A549 (cell line): ENCODE measurements at regions not wholly inside any gene's neighbourhood (a gene's known extent, or its start where the extent isn't known, plus 50 kb on each side); places are given as distances from the start of the nearest gene placed in this dataset.

ENCODE experiments used
- ATAC-seq, 2 experiments: fragments of 200-7000 bp in 1 of 2; fragments of >200 bp in 1 of 2; cut with Nextera tagmentation in 1 of 2; cut with Tn5 transposase in 1 of 2; 3 replicates each; pipeline versions ENCODE4 v1.8.0 to v1.9.1; 2018 to 2020; ENCODE audit warnings: mild to moderate bottlenecking in 1 of 2, moderate library complexity in 1 of 2
- CTCF ChIA-PET: fragments of 300-600 bp; sonication (Branson Sonifier 250); formaldehyde crosslinking; extraction: SDS; loops from one replicate; lab custom pipeline; 2021; ENCODE audit warnings: antibody characterized with exemption, inconsistent platforms; lab: Yijun Ruan, JAX
- POLR2A ChIA-PET: fragments of 350-600 bp; formaldehyde crosslinking; extraction: SDS; loops from one replicate; lab custom pipeline; 2021; ENCODE audit warnings: antibody characterized with exemption, inconsistent platforms; lab: Yijun Ruan, JAX
- DNase-seq, 2 experiments: peaks; one replicate each; pipeline versions ENCODE4 v3.0.0 to v3.0.0-alpha.2; 2011 to 2016; ENCODE audit warnings: low read depth in 1 of 2, low spot score in 1 of 2
- FAIRE-seq: peaks from 2 replicates; lab custom pipeline; 2011; peaks lifted over from hg19 to GRCh38; lab: Jason Lieb, UNC
- H3K27ac ChIP-seq, 2 experiments: fragments of >200 bp; sonication (Bioruptor Twin); formaldehyde crosslinking; 3 replicates each; pipeline ENCODE4 v1.5.1; 2016 to 2017
- H3K4me1 ChIP-seq: fragments of >200 bp; sonication (Bioruptor Twin); formaldehyde crosslinking; 3 replicates; pipeline ENCODE4 v1.6.1; 2016
- H3K4me2 ChIP-seq: fragments of >200 bp; sonication (Bioruptor Twin); formaldehyde crosslinking; 3 replicates; pipeline ENCODE4 v1.6.1; 2016
- H3K4me3 ChIP-seq: fragments of >200 bp; sonication (Bioruptor Twin); formaldehyde crosslinking; 3 replicates; pipeline ENCODE4 v1.5.1; 2016
- H3K9me3 ChIP-seq: fragments of >200 bp; sonication (Bioruptor Twin); formaldehyde crosslinking; 3 replicates; pipeline ENCODE4 v1.6.1; 2016
- CBX2 ChIP-seq: fragments of 200-600 bp; sonication (generic); IDR thresholded peaks from 2 replicates; pipeline ENCODE4 v1.6.1; 2016; ENCODE audit warnings: low read depth, mild to moderate bottlenecking, borderline replicate concordance
- CBX8 ChIP-seq: fragments of 200-600 bp; sonication (generic); IDR thresholded peaks from 2 replicates; pipeline ENCODE4 v1.6.1; 2016
- CEBPB ChIP-seq, 2 experiments: fragments of >200 bp in 1 of 2; sonication (Bioruptor Twin) in 1 of 2; formaldehyde crosslinking in 1 of 2; IDR thresholded peaks; 2 replicates each; pipeline ENCODE4 v1.6.1; 2012 to 2016
- EHF ChIP-seq: fragments of 250-450 bp; sonication (Bioruptor Pico); IDR thresholded peaks from 2 replicates; pipeline ENCODE4 v1.5.0; 2020; ENCODE audit warnings: mild to moderate bottlenecking
- EHMT2 ChIP-seq: fragments of 200-600 bp; sonication (generic); IDR thresholded peaks from 2 replicates; pipeline ENCODE4 v1.6.1; 2016; ENCODE audit warnings: antibody characterized with exemption, low read depth, mild to moderate bottlenecking, moderate library complexity
- FOSB ChIP-seq: fragments of 250-450 bp; sonication (Bioruptor Pico); IDR thresholded peaks from 2 replicates; pipeline ENCODE4 v1.5.0; 2020; ENCODE audit warnings: mild to moderate bottlenecking, moderate library complexity
- FOSL2 ChIP-seq, 2 experiments: fragments of 450-650 bp in 1 of 2; fragments of >200 bp in 1 of 2; sonication (Bioruptor Twin) in 1 of 2; formaldehyde crosslinking; IDR thresholded peaks; 2 replicates each; pipeline versions ENCODE4 v1.5.0 to v1.6.1; 2016 to 2020; ENCODE audit warnings: mild to moderate bottlenecking in 1 of 2, moderate library complexity in 1 of 2
- GATA3 ChIP-seq: IDR thresholded peaks from 2 replicates; pipeline ENCODE4 v1.6.1; 2012; ENCODE audit warnings: borderline replicate concordance
- HDAC2 ChIP-seq: fragments of 200-600 bp; sonication (generic); IDR thresholded peaks from 2 replicates; pipeline ENCODE4 v1.6.1; 2016
- HOXB5 ChIP-seq: fragments of 250-450 bp; sonication (Bioruptor Pico); IDR thresholded peaks from 2 replicates; pipeline ENCODE4 v1.5.0; 2020; ENCODE audit warnings: mild to moderate bottlenecking, moderate library complexity
- JUNB ChIP-seq: fragments of >200 bp; sonication (Bioruptor Twin); formaldehyde crosslinking; IDR thresholded peaks from 2 replicates; pipeline ENCODE4 v1.6.1; 2016
- MYC ChIP-seq: IDR thresholded peaks from 2 replicates; pipeline ENCODE4 v1.6.1; 2012; ENCODE audit warnings: mild to moderate bottlenecking, inconsistent platforms, low read length, improper control_type of control experiment, borderline replicate concordance
- PHF8 ChIP-seq: fragments of 200-600 bp; sonication (generic); IDR thresholded peaks from 2 replicates; pipeline ENCODE4 v1.6.1; 2016; ENCODE audit warnings: low read depth, mild to moderate bottlenecking, antibody characterized with exemption, moderate library complexity, borderline replicate concordance
- POLR2AphosphoS2 ChIP-seq: conservative IDR thresholded peaks from 2 replicates; pipeline ENCODE4 v1.6.1; 2012; ENCODE audit warnings: low read length, improper control_type of control experiment, inconsistent platforms
- RAD21 ChIP-seq, 2 experiments: fragments of >200 bp in 1 of 2; sonication (Bioruptor Twin) in 1 of 2; formaldehyde crosslinking in 1 of 2; IDR thresholded peaks in 1 of 2; conservative IDR thresholded peaks in 1 of 2; 2 replicates in 1 of 2; 3 replicates in 1 of 2; pipeline ENCODE4 v1.6.1; 2012 to 2018; ENCODE audit warnings: inconsistent platforms in 1 of 2
- RFX5 ChIP-seq: fragments of 450-650 bp; IDR thresholded peaks from 2 replicates; pipeline ENCODE4 v1.7.1; 2014; ENCODE audit warnings: antibody characterized with exemption, mild to moderate bottlenecking, moderate library complexity
- TFCP2L1 ChIP-seq: fragments of 250-450 bp; sonication (Bioruptor Pico); IDR thresholded peaks from 2 replicates; pipeline ENCODE4 v1.5.0; 2021; ENCODE audit warnings: mild to moderate bottlenecking
- ZFP36 ChIP-seq: fragments of 450-650 bp; IDR thresholded peaks from 2 replicates; pipeline ENCODE4 v1.6.1; 2014; ENCODE audit warnings: borderline replicate concordance; ENCODE audit not compliant: partially characterized antibody
- WGBS: methylation state at CpG from one replicate; pipeline ENCODE4 v1.1.6; 2017; ENCODE audit errors: missing lambda C conversion rate; 5-methylcytosine and 5-hydroxymethylcytosine counted together
- TF ChIP-seq, protein P1 (sequence below): fragments of >200 bp; sonication (Bioruptor Twin); formaldehyde crosslinking; IDR thresholded peaks from 2 replicates; pipeline ENCODE4 v1.6.1; 2016
- TF ChIP-seq, protein P2 (sequence below): fragments of 150-350 bp; IDR thresholded peaks from 2 replicates; pipeline ENCODE4 v1.6.1; 2014; ENCODE audit warnings: low read depth, mild to moderate bottlenecking, low read length
- TF ChIP-seq, protein P3 (sequence below): IDR thresholded peaks from 2 replicates; pipeline ENCODE4 v1.6.1; 2012

DNA sequence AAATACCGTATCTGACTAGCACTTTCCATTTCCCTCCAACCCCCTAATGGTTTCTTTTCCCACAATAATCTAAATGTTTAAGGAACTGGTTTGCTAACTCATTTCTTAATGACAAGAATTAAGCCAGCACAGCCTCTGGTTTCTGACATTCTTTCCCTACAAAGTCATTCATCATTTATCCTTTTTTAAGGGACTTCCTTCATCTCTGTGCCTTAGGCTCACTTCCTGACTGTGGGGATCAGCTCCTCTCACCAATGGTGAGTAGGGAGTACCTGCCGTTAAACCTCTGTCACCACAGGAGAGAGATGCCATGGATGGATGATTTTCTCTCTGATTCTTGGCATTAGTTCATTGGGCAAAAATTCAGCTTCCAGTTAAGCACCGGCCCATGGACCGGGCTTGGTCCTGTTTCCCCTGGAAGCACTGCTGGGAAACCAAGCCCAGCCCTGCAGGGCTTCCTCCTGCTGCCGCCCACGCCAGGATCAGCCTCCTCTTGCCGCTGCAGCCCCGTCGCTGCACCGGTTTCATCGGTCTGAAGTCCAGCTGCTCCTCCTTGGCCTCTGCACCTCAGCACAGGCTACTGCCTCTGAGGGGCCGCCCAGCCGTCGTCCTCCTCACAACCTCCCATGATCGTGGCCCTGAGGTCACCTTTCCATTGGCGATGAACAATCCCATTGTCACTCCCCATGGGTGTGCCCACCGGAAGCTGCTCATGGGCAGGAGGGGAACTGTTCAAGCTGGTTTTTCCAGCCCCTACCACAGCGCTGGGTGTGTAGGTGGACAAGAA, 64.0 kb upstream of the ZNF516 start:
- no peak overlapping the region for H3K27ac ChIP-seq
- DNase-seq, result no peak
- no peak for FAIRE-seq
- no peak for ATAC-seq
- H3K4me3 ChIP-seq, result no peak overlapping the region
- TF ChIP-seq, protein P1, sequence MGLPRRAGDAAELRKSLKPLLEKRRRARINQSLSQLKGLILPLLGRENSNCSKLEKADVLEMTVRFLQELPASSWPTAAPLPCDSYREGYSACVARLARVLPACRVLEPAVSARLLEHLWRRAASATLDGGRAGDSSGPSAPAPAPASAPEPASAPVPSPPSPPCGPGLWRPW, result no peak
- TF ChIP-seq HDAC2 (no peak), FOSL2 (IDR thresholded peaks at IDR 0.05) (no peak), FOSL2 (CRISPR knock-in tag; IDR thresholded peaks at IDR 0.05) (no peak)
- H3K4me1 ChIP-seq, result no peaks in the 10 kb centered on the region; the same call in 1 of the 3 replicates
- ChIA-PET CTCF (interaction anchor here (0.9 to 1.5 kb wide), 2 partner anchors 13 to 151 kb away, joined by 3 read pairs; no protein-coding TSS in a partner anchor), POLR2A (no interaction called here)
- 76% methylated on average over 12 of the region's 18 CpGs for WGBS
- H3K4me2 ChIP-seq, result no peak overlapping the region
- no peaks in the 10 kb centered on the region; the same call in 2 of the 3 replicates for H3K9me3 ChIP-seq

DNA sequence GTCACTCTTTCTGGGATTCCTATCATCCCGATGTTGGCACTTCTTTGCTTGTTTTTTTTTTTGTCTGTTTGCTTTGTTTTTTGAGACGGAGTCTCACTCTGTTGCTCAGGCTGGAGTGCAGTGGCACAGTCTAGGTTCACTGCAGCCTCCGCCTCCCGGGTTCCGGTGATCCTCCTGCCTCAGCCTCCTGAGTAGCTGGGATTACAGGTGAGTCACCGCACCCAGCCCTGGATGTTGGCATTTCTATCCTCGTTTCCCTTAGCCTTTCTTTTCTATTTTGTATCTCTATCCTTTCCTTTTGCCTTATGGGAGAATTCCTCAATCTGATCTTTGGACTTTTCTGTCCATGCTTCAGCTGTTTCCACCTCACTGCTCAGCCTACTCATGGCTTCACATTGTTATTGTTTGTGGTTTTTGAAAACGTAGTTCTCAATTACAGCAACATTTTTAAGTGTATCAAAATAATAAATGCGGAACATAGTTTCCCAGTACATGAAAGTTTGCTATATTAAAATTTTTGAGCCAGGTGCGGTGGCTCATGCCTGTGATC, 62.1 kb upstream of the ZNF516 start:
- ATAC-seq (no peak), DNase-seq (no peak), FAIRE-seq (no peak)
- Histone ChIP-seq H3K27ac (no peak overlapping the region), H3K4me3 (no peak overlapping the region), H3K4me1 (no peaks in the 10 kb centered on the region), H3K9me3 (no peaks in the 10 kb centered on the region), H3K4me2 (no peak overlapping the region)
- no peak for TF ChIP-seq PHF8
- 60% methylated on average over 10 of the region's 10 CpGs for WGBS
- ChIA-PET POLR2A (no interaction called here), CTCF (interaction anchor here (1.6 kb wide), 1 partner anchor 26 kb away, joined by 4 read pairs; no protein-coding TSS in a partner anchor)

DNA sequence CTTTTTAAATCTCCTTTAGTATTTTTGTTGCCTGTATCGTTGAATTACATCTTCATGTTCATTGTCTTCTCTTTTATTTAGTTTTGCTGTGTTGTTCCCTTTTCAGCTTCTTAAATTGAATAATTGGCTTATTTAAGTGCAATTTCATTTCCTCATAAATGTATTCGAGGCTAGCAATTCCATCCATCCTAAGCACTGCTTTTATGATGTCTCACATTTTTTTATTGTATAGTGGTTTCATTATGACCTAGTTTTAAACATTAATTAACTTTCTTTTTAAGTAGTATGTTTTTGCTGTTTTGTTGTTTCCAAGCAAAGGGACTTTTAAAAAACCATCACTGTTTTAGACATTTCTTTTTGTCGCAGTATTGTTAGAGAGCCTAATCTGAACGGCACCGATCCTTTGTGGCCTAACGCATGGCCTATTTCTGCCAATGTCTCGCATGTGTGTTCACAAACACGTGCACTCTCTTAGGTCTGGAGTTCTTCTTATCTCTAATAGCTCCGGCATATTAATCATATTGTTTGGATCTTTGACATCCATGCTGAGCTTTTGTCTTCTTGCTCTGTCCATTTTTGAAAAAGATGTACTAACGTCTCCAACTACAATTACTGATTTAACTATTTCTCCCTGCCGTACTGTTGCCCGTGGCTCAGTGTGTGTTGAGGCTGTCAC, 59.6 kb upstream of the ZNF516 start:
- Histone ChIP-seq H3K4me2 (no peak overlapping the region), H3K4me1 (no peaks in the 10 kb centered on the region), H3K4me3 (no peak overlapping the region), H3K9me3 (no peaks in the 10 kb centered on the region), H3K27ac (no peak overlapping the region)
- ATAC-seq (no peak), FAIRE-seq (no peak), DNase-seq (no peak)
- 75% methylated on average over 12 of the region's 12 CpGs for WGBS
- ChIA-PET CTCF (interaction anchor here (0.7 kb wide), 1 partner anchor 11 kb away, joined by 3 read pairs; no protein-coding TSS in a partner anchor), POLR2A (no interaction called here)
- TF ChIP-seq TFCP2L1 (CRISPR knock-in tag) (no peak), RAD21 (conservative IDR thresholded peaks at IDR 0.05 in 1 of 2, IDR thresholded peaks at IDR 0.05 in 1 of 2) (no peak), FOSB (CRISPR knock-in tag) (no peak), POLR2AphosphoS2 (no peak), HOXB5 (CRISPR knock-in tag) (no peak), MYC (no peak), CBX2 (no peak), EHMT2 (no peak), CBX8 (no peak), GATA3 (no peak), CEBPB (IDR thresholded peaks at IDR 0.05) (no peak), EHF (CRISPR knock-in tag) (no peak), JUNB (no peak), ZFP36 (no peak), RFX5 (no peak)
- TF ChIP-seq, protein P2, sequence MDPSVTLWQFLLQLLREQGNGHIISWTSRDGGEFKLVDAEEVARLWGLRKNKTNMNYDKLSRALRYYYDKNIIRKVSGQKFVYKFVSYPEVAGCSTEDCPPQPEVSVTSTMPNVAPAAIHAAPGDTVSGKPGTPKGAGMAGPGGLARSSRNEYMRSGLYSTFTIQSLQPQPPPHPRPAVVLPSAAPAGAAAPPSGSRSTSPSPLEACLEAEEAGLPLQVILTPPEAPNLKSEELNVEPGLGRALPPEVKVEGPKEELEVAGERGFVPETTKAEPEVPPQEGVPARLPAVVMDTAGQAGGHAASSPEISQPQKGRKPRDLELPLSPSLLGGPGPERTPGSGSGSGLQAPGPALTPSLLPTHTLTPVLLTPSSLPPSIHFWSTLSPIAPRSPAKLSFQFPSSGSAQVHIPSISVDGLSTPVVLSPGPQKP, result no peak
- TF ChIP-seq, protein P3, sequence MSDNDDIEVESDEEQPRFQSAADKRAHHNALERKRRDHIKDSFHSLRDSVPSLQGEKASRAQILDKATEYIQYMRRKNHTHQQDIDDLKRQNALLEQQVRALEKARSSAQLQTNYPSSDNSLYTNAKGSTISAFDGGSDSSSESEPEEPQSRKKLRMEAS, result no peak
